Small intestine (tissue), 7 donors: ENCODE measurements at regions not wholly inside any gene's neighbourhood (a gene's known extent, or its start where the extent isn't known, plus 50 kb on each side); places are given as distances from the start of the nearest gene placed in this dataset.

Experiments used
- DNase-seq, 2 donors: peaks; one replicate each; pipeline versions ENCODE4 v3.0.0 to v3.0.0-alpha.2; 2013
- FAIRE-seq: peaks from 2 replicates; lab custom pipeline; 2012; peaks lifted over from hg19 to GRCh38; lab: Jason Lieb, UNC
- H3K27ac ChIP-seq, 3 donors: one replicate each; pipeline ENCODE4 v1.5.1; 2013; ENCODE audit warnings: low read length in 2 of 3, mild to moderate bottlenecking in 2 of 3, control low read depth in 1 of 3, inconsistent platforms in 1 of 3, low read depth in 1 of 3, moderate library complexity in 1 of 3
- H3K27me3 ChIP-seq, 3 donors: one replicate each; pipeline ENCODE4 v1.6.1; 2013; ENCODE audit warnings: low read length in 3 of 3, inconsistent platforms in 1 of 3; ENCODE audit not compliant: control insufficient read depth in 3 of 3, insufficient read depth in 3 of 3
- H3K36me3 ChIP-seq, 3 donors: one replicate each; pipeline ENCODE4 v1.6.1; 2013; ENCODE audit warnings: low read length in 3 of 3, inconsistent platforms in 1 of 3, low read depth in 1 of 3, mild to moderate bottlenecking in 1 of 3, moderate library complexity in 1 of 3; ENCODE audit not compliant: control insufficient read depth in 3 of 3, insufficient read depth in 2 of 3
- H3K4me1 ChIP-seq, 3 donors: one replicate each; pipeline ENCODE4 v1.6.1; 2013; ENCODE audit warnings: low read length in 2 of 3, inconsistent platforms in 1 of 3, low read depth in 1 of 3, mild to moderate bottlenecking in 1 of 3, moderate library complexity in 1 of 3; ENCODE audit not compliant: control insufficient read depth in 3 of 3, insufficient read depth in 2 of 3
- H3K4me3 ChIP-seq, 3 donors: one replicate each; pipeline ENCODE4 v1.5.1; 2013; ENCODE audit warnings: low read length in 3 of 3, control low read depth in 1 of 3, inconsistent platforms in 1 of 3, low read depth in 1 of 3, mild to moderate bottlenecking in 1 of 3, moderate library complexity in 1 of 3
- H3K9me3 ChIP-seq, 2 donors: one replicate each; pipeline ENCODE4 v1.6.1; 2013; ENCODE audit warnings: low read depth in 1 of 2, low read length in 1 of 2; ENCODE audit not compliant: control insufficient read depth in 2 of 2, insufficient read depth in 1 of 2
- WGBS, 3 donors: extraction: QIAGEN DNeasy Blood & Tissue Kit; methylation state at CpG; one replicate each; pipeline ENCODE4 v1.1.7; 2013; 5-methylcytosine and 5-hydroxymethylcytosine counted together
- donor health status: healthy with polysubstance abuse.
- donor health status: control.
- donor health status: control.
- donor health status: Bipolar disorder and iron deficiency.
- donor health status: healthy.

- FAIRE-seq = no peak
- WGBS, 3 donors = 36 to 51% (median 47%) methylated on average over 5 of the region's 5 CpGs
- Histone ChIP-seq H3K27ac (no peak overlapping the region), H3K4me1 (no peaks in the 10 kb centered on the region), H3K9me3 (no peaks in the 10 kb centered on the region), H3K36me3 (no peaks in the 10 kb centered on the region), H3K27me3 (no peaks in the 10 kb centered on the region), H3K4me3 (no peak overlapping the region)
- peak in 1 of 2 donors; percentile 27 for DNase-seq
These were observed 326.7 kb upstream of the TMPO start for GRCh38 chr12:98188650-98189077.

- H3K4me1 ChIP-seq = no peaks in the 10 kb centered on the region
- 70 to 81% (median 81%) methylated on average over 3 of the region's 3 CpGs for WGBS, 3 donors
- DNase-seq (no peak), FAIRE-seq (no peak)
- no peaks in the 10 kb centered on the region for H3K36me3 ChIP-seq
- H3K27ac ChIP-seq = no peak overlapping the region
- H3K27me3 ChIP-seq = no peaks in the 10 kb centered on the region
- no peaks in the 10 kb centered on the region for H3K9me3 ChIP-seq
- no peak overlapping the region for H3K4me3 ChIP-seq
These were observed 320.8 kb upstream of the TMPO start for GRCh38 chr12:98194591-98194990.

- Histone ChIP-seq H3K9me3 (no peaks in the 10 kb centered on the region), H3K27ac (no peak overlapping the region), H3K4me3 (no peak overlapping the region), H3K36me3 (no peaks in the 10 kb centered on the region), H3K4me1 (no peaks in the 10 kb centered on the region), H3K27me3 (no peaks in the 10 kb centered on the region)
- no peak for FAIRE-seq
- no peak for DNase-seq
- WGBS, 3 donors = 62 to 72% (median 68%) methylated on average over 4 of the region's 4 CpGs
These were observed 317.0 kb upstream of the TMPO start for GRCh38 chr12:98198261-98198982.

GRCh38 chr12:98208816-98209215, 306.6 kb upstream of the TMPO start:
- WGBS, 3 donors = 80 to 94% (median 89%) methylated on average over 7 of the region's 7 CpGs
- no peaks in the 10 kb centered on the region for H3K4me1 ChIP-seq
- no peaks in the 10 kb centered on the region for H3K27me3 ChIP-seq
- DNase-seq (no peak), FAIRE-seq (no peak)
- no peak overlapping the region for H3K27ac ChIP-seq
- H3K36me3 ChIP-seq = no peaks in the 10 kb centered on the region
- H3K4me3 ChIP-seq = no peak overlapping the region
- H3K9me3 ChIP-seq = no peaks in the 10 kb centered on the region

GRCh38 chr12:98211909-98212695, 303.3 kb upstream of the TMPO start:
- H3K27ac ChIP-seq = no peak overlapping the region
- no peaks in the 10 kb centered on the region for H3K36me3 ChIP-seq
- no peak overlapping the region for H3K4me3 ChIP-seq
- no peak for DNase-seq
- WGBS, 3 donors = 54 to 68% (median 59%) methylated on average over 8 of the region's 8 CpGs
- H3K4me1 ChIP-seq = no peaks in the 10 kb centered on the region
- FAIRE-seq = no peak
- H3K9me3 ChIP-seq = no peaks in the 10 kb centered on the region
- peaks cover 0 to 2% (median 0%) of the 10 kb centered on the region in 3 donors for H3K27me3 ChIP-seq

GRCh38 chr12:98213556-98213955, 301.8 kb upstream of the TMPO start:
- no peaks in the 10 kb centered on the region for H3K36me3 ChIP-seq
- H3K4me1 ChIP-seq = no peaks in the 10 kb centered on the region
- no peak overlapping the region for H3K4me3 ChIP-seq
- 56 to 63% (median 62%) methylated on average over 6 of the region's 6 CpGs for WGBS, 3 donors
- FAIRE-seq (no peak), DNase-seq (no peak)
- H3K27me3 ChIP-seq = peaks cover 0 to 2% (median 0%) of the 10 kb centered on the region in 3 donors
- no peak overlapping the region for H3K27ac ChIP-seq
- no peaks in the 10 kb centered on the region for H3K9me3 ChIP-seq

- H3K27ac ChIP-seq = no peak overlapping the region
- DNase-seq (no peak), FAIRE-seq (no peak)
- no peaks in the 10 kb centered on the region for H3K36me3 ChIP-seq
- no peak overlapping the region for H3K4me3 ChIP-seq
- H3K27me3 ChIP-seq = peaks cover 0 to 2% (median 0%) of the 10 kb centered on the region in 3 donors
- WGBS, 3 donors = 86 to 100% (median 90%) methylated on average over 1 of the region's 1 CpG
- H3K9me3 ChIP-seq = no peaks in the 10 kb centered on the region
- H3K4me1 ChIP-seq = no peaks in the 10 kb centered on the region
These were observed 298.1 kb upstream of the TMPO start for GRCh38 chr12:98217257-98217656.

GRCh38 chr12:98220636-98221035, 294.8 kb upstream of the TMPO start:
- no peaks in the 10 kb centered on the region for H3K27me3 ChIP-seq
- H3K36me3 ChIP-seq = no peaks in the 10 kb centered on the region
- no peaks in the 10 kb centered on the region for H3K9me3 ChIP-seq
- H3K4me1 ChIP-seq = peaks cover 0 to 5% (median 0%) of the 10 kb centered on the region in 3 donors
- FAIRE-seq (no peak), DNase-seq (no peak)
- 33 to 41% (median 37%) methylated on average over 2 of the region's 2 CpGs for WGBS, 3 donors
- H3K27ac ChIP-seq = no peak overlapping the region
- H3K4me3 ChIP-seq = no peak overlapping the region
